Prostate gland (tissue), 2 donors: ENCODE measurements at regions not wholly inside any gene's neighbourhood (a gene's known extent, or its start where the extent isn't known, plus 50 kb on each side); places are given as distances from the start of the nearest gene placed in this dataset.

Experiments used
- DNase-seq: peaks from one replicate; pipeline ENCODE4 v3.0.0-alpha.2; 2019; ENCODE audit warnings: low spot score
- H3K27ac ChIP-seq, 2 donors: fragments of 200-600 bp; sonication (generic); 2 replicates each; pipeline ENCODE4 v1.5.1; 2017 to 2019
- H3K27me3 ChIP-seq: fragments of 200-600 bp; sonication (generic); replicated peaks from 2 replicates; pipeline ENCODE4 v1.5.1; 2019; ENCODE audit not compliant: insufficient read depth
- H3K36me3 ChIP-seq, 2 donors: fragments of 200-600 bp; sonication (generic); 1 replicate in 1 of 2; 2 replicates in 1 of 2; pipeline versions ENCODE4 v1.5.1 to v1.8.1; 2017 to 2019
- H3K4me1 ChIP-seq: fragments of 200-600 bp; sonication (generic); replicated peaks from 2 replicates; pipeline ENCODE4 v1.5.1; 2019
- H3K4me3 ChIP-seq, 2 donors: fragments of 200-600 bp; sonication (generic); 2 replicates each; pipeline ENCODE4 v1.5.1; 2017 to 2019
- H3K9me3 ChIP-seq: fragments of 200-600 bp; sonication (generic); 2 replicates; pipeline ENCODE4 v1.5.1; 2017
- POLR2A ChIP-seq: fragments of 450-650 bp; IDR thresholded peaks from one replicate; pipeline ENCODE4 v1.6.1; 2016; ENCODE audit warnings: antibody characterized with exemption, mild to moderate bottlenecking
- POLR2AphosphoS5 ChIP-seq: sonication (generic); formaldehyde crosslinking; IDR thresholded peaks from one replicate; pipeline ENCODE4 v1.6.1; 2017; ENCODE audit warnings: antibody characterized with exemption
- WGBS: methylation state at CpG from one replicate; pipeline ENCODE4 v1.1.5; 2018; 5-methylcytosine and 5-hydroxymethylcytosine counted together
- intact Hi-C: fragments of 100-400 bp; cut with DNase I; formaldehyde crosslinking; loops from one replicate; pipeline ENCODE4 v1.14.2; 2022
- TF ChIP-seq, protein P1 (sequence below), 4 experiments: fragments of 200-600 bp in 2 of 4; fragments of 450-650 bp in 2 of 4; sonication (generic) in 2 of 4; IDR thresholded peaks; 1 replicate in 3 of 4; 2 replicates in 1 of 4; pipeline ENCODE4 v1.5.1; 2016 to 2019; ENCODE audit warnings: antibody characterized with exemption in 4 of 4, mild to moderate bottlenecking in 2 of 4, moderate library complexity in 2 of 4

GRCh38 chr6:91864911-91865310 is 1278.0 kb upstream of the MAP3K7 start:
- no peaks in the 10 kb centered on the region for H3K27me3 ChIP-seq
- H3K27ac ChIP-seq = no peak overlapping the region
- H3K4me1 ChIP-seq = no peaks in the 10 kb centered on the region
- 61% methylated on average over 2 of the region's 2 CpGs for WGBS
- H3K4me3 ChIP-seq = no peak overlapping the region
- intact Hi-C loops = no loop called here
- no peaks in the 10 kb centered on the region for H3K9me3 ChIP-seq
- TF ChIP-seq POLR2A = no peak
- TF ChIP-seq, protein P1, sequence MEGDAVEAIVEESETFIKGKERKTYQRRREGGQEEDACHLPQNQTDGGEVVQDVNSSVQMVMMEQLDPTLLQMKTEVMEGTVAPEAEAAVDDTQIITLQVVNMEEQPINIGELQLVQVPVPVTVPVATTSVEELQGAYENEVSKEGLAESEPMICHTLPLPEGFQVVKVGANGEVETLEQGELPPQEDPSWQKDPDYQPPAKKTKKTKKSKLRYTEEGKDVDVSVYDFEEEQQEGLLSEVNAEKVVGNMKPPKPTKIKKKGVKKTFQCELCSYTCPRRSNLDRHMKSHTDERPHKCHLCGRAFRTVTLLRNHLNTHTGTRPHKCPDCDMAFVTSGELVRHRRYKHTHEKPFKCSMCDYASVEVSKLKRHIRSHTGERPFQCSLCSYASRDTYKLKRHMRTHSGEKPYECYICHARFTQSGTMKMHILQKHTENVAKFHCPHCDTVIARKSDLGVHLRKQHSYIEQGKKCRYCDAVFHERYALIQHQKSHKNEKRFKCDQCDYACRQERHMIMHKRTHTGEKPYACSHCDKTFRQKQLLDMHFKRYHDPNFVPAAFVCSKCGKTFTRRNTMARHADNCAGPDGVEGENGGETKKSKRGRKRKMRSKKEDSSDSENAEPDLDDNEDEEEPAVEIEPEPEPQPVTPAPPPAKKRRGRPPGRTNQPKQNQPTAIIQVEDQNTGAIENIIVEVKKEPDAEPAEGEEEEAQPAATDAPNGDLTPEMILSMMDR (IDR thresholded peaks at IDR 0.05) = no peak
- TF ChIP-seq POLR2AphosphoS5 = no peak
- DNase-seq = no peak
- H3K36me3 ChIP-seq = no peaks in the 10 kb centered on the region

DNA sequence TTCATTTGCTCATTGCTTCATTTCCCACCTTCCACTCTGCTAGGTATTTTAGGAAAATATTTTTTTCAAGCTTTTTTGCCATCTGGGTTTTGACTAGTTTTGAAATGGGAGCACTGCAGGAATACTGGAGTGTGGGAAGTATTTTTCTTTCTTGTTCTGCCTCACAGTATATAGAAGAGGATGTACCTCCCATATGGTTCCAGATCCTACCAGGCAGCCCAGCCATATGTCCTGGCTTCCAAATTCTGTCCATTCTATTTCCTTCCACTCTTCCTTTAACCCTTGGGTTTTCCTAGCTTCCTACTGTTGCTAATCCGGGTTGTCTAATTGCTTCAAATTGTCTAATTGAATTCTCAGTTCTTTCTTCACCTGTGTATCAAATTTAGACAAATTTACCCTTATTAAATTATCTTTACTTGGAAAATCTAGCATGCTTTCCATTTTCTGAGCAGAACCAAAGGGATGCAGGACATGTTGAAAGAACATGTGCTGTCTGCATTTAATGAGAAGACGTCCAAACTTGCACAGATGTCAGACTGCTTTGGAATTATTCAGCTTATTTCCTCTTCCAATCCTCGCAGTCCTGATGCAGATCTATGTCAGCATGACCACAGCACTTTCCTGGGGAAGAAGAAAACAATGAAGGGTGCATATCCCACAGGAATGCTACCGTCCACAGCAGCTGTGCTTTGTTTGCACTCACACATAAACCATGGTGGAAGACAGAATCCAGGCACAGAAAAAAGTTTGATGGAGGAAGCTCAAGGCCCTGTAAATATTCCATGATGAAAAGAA is 1273.9 kb upstream of the MAP3K7 start:
- Histone ChIP-seq H3K4me1 (no peaks in the 10 kb centered on the region), H3K27ac (no peak overlapping the region), H3K4me3 (no peak overlapping the region), H3K9me3 (no peaks in the 10 kb centered on the region), H3K36me3 (no peaks in the 10 kb centered on the region), H3K27me3 (no peaks in the 10 kb centered on the region)
- 38% methylated on average over 4 of the region's 4 CpGs for WGBS
- DNase-seq = no peak
- intact Hi-C loops = no loop called here
- no peak for TF ChIP-seq POLR2AphosphoS5
- no peak for TF ChIP-seq POLR2A
- TF ChIP-seq, protein P1 (IDR thresholded peaks at IDR 0.05) = no peak

DNA sequence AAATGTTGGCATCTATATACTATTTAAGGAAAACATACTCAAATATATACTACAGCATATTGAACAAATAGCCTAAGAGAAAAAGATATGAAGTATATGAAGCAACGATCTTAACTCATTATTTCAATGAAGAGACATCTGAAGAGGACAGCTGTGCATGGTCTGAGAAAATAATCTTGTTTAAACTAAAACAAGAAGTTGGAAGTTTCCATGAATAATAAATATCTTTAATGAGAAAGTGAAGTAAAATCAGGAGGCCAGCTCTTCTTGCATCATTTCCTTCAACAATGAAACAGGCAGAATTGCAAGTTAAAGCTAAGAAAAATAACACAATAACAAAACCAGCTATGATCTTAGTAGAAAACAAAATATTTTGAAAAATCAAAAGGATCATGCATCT is 1265.4 kb upstream of the MAP3K7 start:
- 44% methylated on average over 1 of the region's 1 CpG for WGBS
- H3K4me3 ChIP-seq = no peak overlapping the region
- no peak overlapping the region for H3K27ac ChIP-seq
- no peaks in the 10 kb centered on the region for H3K9me3 ChIP-seq
- no peaks in the 10 kb centered on the region for H3K27me3 ChIP-seq
- H3K36me3 ChIP-seq = no peaks in the 10 kb centered on the region
- no peak for TF ChIP-seq POLR2A
- no peak for TF ChIP-seq POLR2AphosphoS5
- TF ChIP-seq, protein P1 (IDR thresholded peaks at IDR 0.05) = no peak
- no peak for DNase-seq
- intact Hi-C loops = no loop called here
- H3K4me1 ChIP-seq = no peaks in the 10 kb centered on the region

- Histone ChIP-seq H3K4me3 (no peak overlapping the region), H3K27me3 (no peaks in the 10 kb centered on the region), H3K36me3 (no peaks in the 10 kb centered on the region), H3K4me1 (no peaks in the 10 kb centered on the region), H3K9me3 (no peaks in the 10 kb centered on the region), H3K27ac (no peak overlapping the region)
- TF ChIP-seq, protein P1 (IDR thresholded peaks at IDR 0.05) = no peak
- no peak for DNase-seq
- intact Hi-C loops = no loop called here
- 89% methylated on average over 2 of the region's 2 CpGs for WGBS
Measured at GRCh38 chr6:91834813-91835212, 1247.9 kb upstream of the MAP3K7 start.

GRCh38 chr6:91827151-91827550 is 1240.3 kb upstream of the MAP3K7 start:
- Histone ChIP-seq H3K36me3 (no peaks in the 10 kb centered on the region), H3K9me3 (no peaks in the 10 kb centered on the region), H3K4me3 (no peak overlapping the region), H3K27me3 (no peaks in the 10 kb centered on the region), H3K27ac (no peak overlapping the region), H3K4me1 (no peaks in the 10 kb centered on the region)
- intact Hi-C loops = no loop called here
- TF ChIP-seq POLR2A (no peak), POLR2AphosphoS5 (no peak)
- TF ChIP-seq, protein P1 (IDR thresholded peaks at IDR 0.05) = no peak
- DNase-seq = no peak
- 83% methylated on average over 2 of the region's 2 CpGs for WGBS
